NCI-H82 treated with DMSO at 0.1 percent for 48 hours (cell line): ENCODE measurements at regions not wholly inside any gene's neighbourhood (a gene's known extent, or its start where the extent isn't known, plus 50 kb on each side); places are given as distances from the start of the nearest gene placed in this dataset.
A peak's percentile ranks its signal among the peaks of the same experiment; 100 is the strongest.

Source experiments
- DNase-seq: peaks from one replicate; lab custom pipeline; 2025; ENCODE audit not compliant: unreplicated experiment; lab: John Stamatoyannopoulos, UW

DNA sequence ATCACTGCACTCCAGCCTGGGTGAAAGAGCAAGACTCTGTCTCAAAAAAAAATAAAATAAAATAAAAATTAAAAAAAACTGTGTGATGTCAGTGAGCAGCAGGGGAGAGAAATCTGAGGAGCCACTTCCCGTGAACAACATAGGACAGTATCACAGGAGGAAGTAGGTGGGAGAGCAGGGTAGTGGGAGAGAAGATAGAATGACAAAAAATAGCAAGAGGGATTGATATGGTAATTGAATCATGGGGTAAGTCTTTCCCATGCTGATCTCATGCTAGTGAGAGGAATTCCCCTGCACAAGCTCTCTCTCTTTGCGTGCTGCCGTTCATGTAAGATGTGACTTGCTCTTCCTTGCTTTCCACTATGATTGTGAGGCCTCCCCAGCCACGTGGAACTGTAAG lies 81.6 kb upstream of the PBX1 start:
- no peak for DNase-seq

DNA sequence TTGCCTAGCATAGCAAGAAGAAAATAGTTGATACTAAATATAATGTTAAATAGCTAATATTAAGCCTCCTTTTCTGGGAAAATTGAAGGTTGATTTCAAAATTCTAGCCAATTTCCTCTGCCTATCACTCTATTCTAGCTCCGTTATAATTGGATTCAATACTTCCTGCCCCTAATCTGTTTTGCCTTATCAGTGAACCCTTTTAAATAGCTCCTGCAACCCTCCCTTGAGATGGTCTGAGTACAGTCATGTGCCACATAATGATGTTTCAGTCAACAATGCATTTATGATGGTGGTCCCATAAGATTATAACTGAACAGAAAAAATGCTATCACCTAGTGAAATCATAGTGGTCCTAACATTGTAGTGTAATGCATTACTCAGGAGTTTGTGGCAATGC lies 79.7 kb upstream of the PBX1 start:
- DNase-seq: peak; percentile 61

DNA sequence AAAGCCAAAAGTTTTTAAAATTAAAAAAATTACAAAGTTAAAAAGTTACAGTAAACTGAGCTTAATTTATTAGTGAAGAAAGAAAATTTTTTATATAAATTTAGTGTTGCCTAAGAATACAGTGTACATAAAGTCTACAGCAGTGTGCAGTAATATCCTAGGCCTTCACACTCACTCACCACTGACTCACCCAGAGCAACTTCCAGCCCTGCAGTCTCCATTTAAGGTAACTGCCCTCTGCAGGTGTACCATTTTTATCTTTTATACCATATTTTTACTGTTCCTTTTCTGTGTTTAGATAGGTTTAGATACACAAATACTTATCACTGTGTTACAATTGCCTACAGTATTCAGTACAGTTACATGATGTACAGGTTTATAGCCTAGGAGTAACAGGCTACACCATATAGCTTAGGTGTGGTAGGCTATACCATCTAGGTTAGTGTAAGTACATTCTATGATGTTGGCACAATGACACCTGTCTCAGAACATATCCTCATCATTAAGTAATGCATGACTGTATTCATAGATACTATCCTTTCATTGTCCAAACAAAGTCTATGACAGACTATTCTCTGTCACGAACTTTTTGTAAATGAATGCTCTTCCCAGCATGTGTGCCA lies 78.6 kb upstream of the PBX1 start:
- no peak for DNase-seq

DNA sequence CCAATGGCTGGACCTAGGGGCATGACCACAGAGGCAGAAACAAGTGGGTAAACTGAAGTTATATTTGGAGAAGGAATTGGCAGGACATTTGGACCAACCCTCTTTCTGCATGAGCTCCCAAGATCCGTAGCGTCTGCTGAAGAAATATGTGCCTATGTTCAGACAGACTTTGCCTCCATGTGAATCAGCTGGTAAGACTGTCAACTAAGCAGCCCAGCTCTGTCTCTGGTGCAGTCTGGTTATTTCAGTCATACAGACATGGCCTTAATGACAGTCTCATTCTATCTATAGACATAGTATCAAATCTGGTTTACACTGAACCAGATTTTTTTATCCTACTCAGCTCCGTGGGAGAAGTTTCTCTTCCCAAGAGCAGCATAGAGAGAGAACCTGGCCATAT lies 63.1 kb upstream of the PBX1 start:
- no peak for DNase-seq

DNA sequence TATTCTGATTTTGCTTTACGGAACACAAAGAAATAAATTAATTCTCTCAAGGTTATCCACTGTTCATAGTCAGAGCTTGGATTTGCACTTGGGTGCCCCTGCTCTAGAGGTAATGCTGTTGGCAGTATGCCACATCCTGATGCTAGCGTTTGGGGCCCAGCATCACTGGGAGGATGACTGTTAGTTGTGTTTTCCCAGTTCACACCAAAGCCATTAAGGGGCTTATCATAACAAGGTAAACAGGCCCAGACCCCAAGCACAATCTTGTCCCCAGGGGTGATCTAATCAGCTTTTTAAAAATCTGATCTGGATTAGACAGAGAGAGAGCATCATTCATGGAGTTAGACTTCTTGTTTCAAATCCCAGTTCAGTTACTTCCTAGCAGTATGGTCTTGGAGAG lies 60.2 kb upstream of the PBX1 start:
- DNase-seq: peak; percentile 99

DNA sequence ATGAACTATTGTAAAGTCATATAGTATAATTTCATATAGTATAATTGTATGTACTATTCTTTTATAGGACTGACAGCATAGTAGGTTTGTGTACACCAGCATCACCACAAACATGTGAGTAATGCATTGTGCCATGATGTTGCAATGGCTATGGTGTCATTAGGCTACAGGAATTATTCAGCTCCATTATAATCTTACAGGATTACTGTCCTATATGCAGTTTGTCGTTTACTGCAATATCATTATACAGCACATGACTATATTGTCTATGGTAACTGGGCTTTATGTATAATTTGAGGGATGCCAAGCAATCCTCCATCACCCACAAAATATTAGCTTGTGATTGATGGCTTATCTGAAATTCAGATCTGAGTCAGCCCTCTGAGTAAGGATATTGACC lies 54.2 kb upstream of the PBX1 start:
- DNase-seq: no peak
